ENCODE measurements at regions not wholly inside any gene's neighbourhood (a gene's known extent, or its start where the extent isn't known, plus 50 kb on each side); places are given as distances from the start of the nearest gene placed in this dataset.
A peak's percentile ranks its signal among the peaks of the same experiment; 100 is the strongest.
"Not testable (repeated sequence)": the region's sequence is repeated elsewhere in the genome, so short reads cannot be mapped to it uniquely, and the experiment has no call there.

DNA sequence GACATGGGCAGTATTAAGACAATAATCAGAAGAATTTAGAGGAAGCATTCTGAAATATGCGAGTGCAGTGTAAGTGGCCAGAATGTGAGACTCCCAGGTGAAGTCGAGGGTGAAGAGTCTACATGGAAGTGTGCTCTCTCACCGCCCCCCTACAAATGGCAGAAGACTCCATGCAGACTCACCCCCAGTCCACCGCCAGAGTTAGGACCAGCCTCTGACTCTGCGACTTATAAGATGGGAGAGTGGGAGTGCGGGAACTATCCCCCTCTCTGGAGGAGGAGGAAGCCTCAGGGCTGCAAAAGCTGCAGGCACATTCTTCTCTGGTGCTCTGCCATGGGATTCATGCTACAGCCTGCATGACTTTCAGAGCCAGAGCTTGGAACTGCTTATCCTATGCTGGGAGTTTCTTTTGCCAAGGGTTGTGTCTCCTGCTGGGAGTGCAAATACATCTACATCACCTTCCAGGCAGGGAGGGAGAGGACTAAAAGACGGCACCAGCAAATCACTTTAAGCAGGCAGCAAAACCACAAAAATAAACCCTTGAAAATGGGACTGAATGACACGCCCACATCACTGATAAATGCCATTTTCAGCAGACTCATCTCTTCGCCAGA is 206.7 kb upstream of the SULF2 start:
- peak; percentile 34 for DNase-seq

GRCh38 chr20:47990507-47991150 is 205.3 kb upstream of the SULF2 start:
- no peak for DNase-seq

DNA sequence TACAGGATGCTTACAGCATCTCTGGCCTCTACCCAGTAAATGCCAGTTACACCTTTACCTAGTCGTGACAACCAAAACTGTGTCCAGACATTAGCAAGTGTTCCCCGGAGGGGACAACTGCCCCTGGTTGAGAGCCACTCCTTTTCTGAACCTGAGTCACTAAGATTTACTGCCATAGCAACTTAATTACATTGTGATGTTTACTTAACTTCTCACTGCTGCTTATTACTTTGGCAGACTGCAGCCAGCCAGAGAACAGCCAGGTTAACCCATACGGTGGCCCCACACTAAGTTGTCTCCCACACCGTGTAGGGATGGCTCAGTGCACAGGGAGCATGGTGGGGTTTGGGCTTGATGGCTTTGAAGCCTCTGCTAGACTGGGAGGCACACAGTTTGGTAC is 204.7 kb upstream of the SULF2 start:
- peak; percentile 46 for DNase-seq

DNA sequence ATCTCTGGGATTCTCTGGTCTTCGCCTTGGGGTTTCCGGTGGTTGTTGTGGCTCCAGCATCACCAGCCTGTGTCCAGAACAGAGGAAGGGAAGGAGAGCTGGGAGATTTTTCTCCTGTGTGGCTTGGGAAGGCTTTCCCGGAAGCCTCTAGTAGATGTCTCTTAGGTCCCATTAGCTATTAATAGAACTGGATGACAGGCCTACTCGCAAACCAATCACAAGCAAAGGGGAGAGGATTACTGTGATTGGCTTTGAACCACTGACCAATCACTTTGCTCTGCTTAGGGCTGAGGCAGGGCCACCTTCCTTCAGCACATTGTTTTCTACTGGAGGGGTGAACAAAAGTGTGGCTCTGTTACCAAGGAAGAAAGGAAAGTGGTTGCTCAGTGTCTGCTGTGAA is 203.4 kb upstream of the SULF2 start:
- no peak for DNase-seq

DNA sequence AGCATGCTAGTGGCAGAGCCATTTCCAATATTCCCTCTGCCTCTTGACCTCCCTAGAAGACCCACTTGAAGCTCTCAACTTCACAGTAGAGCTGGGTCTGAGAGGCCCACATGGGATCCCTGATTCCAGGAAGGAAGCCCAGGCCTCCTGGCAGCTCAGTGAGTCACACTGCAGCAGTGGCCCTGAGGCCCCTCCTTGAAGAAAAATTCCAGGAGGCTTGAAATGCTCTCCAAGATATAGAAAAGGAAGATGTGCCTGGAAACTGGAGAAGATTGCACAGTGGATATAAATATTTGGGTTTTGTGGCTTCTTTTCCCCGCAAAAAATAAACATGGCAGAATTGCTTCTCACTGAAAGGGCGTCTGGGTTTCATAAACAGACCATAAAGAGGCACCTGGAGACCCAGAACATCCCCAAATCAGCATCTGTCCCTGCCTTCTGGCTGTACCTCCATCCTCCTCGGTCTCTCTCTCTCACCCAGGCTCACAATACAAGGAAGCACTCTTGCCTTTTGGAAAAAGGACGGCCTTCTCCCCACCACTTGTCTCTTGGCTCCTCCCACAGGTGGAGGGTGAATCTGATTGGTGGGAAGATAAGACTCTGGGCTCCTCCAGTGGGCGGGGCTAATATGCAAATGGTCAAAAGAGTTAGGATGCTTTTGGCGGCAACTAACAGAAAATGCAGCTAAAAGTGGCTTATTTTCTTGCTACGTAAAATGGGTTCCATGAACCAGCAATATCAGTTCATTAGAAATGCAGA is 200.0 kb upstream of the SULF2 start:
- DNase-seq = no peak

DNA sequence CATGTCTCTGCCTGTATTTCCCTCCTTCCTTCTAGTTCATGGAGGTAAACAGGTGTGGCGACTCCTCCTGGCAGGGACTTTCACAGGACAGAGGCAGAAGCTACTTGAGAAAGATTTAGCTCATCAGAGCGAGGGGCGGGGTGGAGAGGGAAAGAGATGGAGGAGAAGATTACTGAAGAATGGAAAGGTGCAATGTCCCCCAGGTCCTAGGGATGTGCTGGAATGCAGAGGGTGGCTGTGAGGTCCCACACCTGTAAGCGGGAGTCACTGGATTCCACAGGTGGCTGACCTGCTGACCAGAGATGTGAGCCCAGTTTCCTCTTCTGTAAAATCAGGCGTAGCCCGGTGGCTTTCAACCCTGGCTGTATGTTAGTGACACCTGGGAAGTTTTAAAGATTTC is 199.2 kb upstream of the SULF2 start:
- DNase-seq = no peak

DNA sequence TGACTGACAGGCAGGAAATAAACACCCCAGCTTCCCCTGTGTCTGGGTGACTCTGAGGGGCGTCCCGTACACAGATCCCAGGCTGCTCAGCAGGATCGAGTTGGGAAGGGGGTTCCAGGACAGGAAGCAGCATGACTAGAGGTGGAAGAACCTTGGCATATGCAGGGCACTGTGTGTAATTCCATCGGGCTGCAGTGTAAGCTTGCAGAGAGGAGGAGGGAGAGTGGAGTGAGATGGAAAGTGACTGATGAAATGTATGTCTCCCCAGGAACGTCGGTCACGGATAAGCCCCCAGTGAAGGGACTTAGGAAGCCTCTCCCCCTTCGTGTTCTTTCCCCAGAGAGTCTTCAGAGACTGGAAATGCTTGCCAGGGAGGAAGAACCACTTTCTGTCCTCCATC is 198.4 kb upstream of the SULF2 start:
- not testable (repeated sequence) for DNase-seq

DNA sequence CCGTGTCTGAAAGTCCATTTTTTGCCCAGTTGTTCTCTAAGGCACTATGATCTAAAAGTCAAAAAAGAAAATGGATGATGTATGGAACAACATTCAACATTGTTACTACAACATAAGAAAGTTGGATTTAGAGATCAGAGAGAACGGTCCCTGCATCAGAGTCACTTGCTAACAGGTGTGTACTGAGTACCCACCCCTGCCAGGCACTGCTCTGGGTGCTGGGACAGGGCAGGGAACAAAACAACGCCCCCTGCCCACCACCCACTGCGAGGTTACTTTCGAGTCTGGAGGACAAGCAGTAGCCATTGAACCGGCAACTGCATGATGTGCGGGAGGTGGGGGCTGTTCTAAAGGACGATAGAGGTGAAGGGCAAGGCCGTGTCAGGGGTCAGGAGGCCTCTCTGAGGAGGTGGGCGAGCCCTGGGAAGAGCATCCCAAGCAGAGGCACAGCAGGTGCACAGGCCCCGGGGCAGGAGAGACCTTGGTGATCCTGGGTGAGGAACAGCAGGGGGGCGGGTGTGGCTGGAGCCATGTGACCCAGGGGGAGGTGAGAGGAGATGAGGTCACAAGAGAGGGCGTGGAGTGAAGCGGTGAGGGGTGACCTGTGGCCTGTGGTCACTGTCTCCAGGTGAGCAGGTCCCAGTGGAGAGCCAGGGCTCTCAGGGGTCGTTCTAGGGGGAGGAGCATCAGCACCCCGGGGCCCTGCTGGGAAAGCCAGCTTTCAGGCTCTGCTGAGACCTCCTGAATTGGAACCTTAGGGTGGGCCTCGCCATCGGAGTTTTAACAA is 197.5 kb upstream of the SULF2 start:
- DNase-seq = no peak

GRCh38 chr20:47981222-47981621 is 195.9 kb upstream of the SULF2 start:
- DNase-seq = no peak

- DNase-seq = no peak
Measured at GRCh38 chr20:47980336-47981177, 195.3 kb upstream of the SULF2 start.

DNA sequence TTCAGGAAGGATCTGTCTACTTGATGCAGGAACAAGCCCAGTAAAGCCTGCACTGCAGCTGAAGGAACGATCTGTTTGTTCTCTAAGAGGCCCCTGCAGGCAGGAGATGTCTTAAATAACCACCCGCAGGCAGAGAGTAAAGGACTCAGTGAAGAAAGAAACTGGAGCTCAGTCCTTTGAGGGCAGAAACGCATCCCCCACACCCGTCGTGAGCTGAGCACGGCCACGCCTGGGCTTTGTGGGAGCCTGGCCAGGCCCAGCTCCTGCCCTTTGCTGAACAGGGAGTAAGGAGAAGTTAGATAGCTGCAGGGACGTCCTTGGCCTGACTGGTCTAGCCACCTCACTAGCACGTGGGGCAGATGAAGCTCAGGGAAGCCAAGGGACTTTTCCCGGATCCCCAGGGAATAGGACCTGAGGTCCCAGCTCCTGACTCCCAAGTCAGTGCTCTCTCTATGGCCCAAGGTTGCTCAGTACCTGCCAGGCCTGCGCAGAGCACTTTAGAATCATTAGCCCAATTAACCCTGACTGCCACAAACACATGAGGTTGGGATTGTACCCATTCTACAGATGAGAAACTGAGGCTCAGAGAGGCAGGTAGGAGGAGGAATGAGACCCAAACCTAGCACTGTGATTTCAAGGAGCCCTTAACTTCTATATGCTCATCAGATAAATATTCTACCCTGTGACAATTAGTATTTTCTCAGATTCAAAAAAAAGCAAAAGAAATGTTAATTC is 194.2 kb upstream of the SULF2 start:
- DNase-seq = not testable (repeated sequence)

- not testable (repeated sequence) for DNase-seq
Measured at GRCh38 chr20:47978428-47979120, 193.3 kb upstream of the SULF2 start.

GRCh38 chr20:47977789-47978252 is 192.5 kb upstream of the SULF2 start:
- DNase-seq = peak; percentile 60

- DNase-seq = peak; percentile 52
Measured at GRCh38 chr20:47977017-47977788, 191.9 kb upstream of the SULF2 start.

GRCh38 chr20:47974234-47974878 is 189.1 kb upstream of the SULF2 start:
- no peak for DNase-seq

GRCh38 chr20:47973519-47974233 is 188.4 kb upstream of the SULF2 start:
- no peak for DNase-seq

DNA sequence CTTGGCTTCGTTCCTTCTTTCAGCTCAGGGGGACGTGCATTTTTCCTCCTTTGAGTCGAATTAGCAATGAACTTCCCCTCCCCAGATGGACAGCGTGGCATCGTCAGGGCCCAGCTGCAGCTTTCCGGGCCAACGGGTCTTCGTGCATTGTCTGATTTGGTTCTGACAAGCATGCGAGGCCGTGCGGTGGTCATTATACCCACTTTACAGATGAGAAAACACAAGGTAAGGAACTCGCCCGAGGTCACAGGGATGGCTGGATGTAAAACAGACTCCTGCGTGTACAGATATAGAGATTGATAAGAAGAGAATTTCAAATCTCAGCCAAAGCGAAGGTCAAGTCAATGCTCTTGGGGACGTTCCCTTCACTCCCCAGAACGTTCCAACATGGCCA is 187.6 kb upstream of the SULF2 start:
- DNase-seq = no peak

GRCh38 chr20:47972297-47972915 is 187.1 kb upstream of the SULF2 start:
- peak; percentile 61 for DNase-seq

All from NCI-H1092 treated with DMSO at 0.1 percent for 48 hours (cell line).